ENCODE measurements at regions not wholly inside any gene's neighbourhood (a gene's known extent, or its start where the extent isn't known, plus 50 kb on each side); places are given as distances from the start of the nearest gene placed in this dataset.

GRCh38 chr15:26374806-26375205 lies 398.1 kb downstream of the GABRB3 start:
- no peak for DNase-seq (ENCODE audit: low read depth)

GRCh38 chr15:26372706-26373105 lies 400.2 kb downstream of the GABRB3 start:
- no peak for DNase-seq (ENCODE audit: low read depth)

GRCh38 chr15:26365077-26365476 lies 407.8 kb downstream of the GABRB3 start:
- DNase-seq (ENCODE audit: low read depth) = no peak

- no peak for DNase-seq (ENCODE audit: low read depth)
Observed at GRCh38 chr15:26359855-26360254, 413.0 kb downstream of the GABRB3 start.

- DNase-seq (ENCODE audit: low read depth) = no peak
Observed at GRCh38 chr15:26358708-26359107, 414.2 kb downstream of the GABRB3 start.

GRCh38 chr15:26357653-26358052 lies 415.2 kb downstream of the GABRB3 start:
- DNase-seq (ENCODE audit: low read depth) = no peak

GRCh38 chr15:26355472-26356074 lies 417.3 kb downstream of the GABRB3 start:
- no peak for DNase-seq (ENCODE audit: low read depth)

- no peak for DNase-seq (ENCODE audit: low read depth)
Observed at GRCh38 chr15:26352909-26353308, 420.0 kb downstream of the GABRB3 start.

- DNase-seq (ENCODE audit: low read depth) = no peak
Observed at GRCh38 chr15:26352406-26352805, 420.5 kb downstream of the GABRB3 start.

- no peak for DNase-seq (ENCODE audit: low read depth)
Observed at GRCh38 chr15:26325495-26325894, 447.4 kb downstream of the GABRB3 start.

GRCh38 chr15:26323566-26323965 lies 449.3 kb downstream of the GABRB3 start:
- no peak for DNase-seq (ENCODE audit: low read depth)

GRCh38 chr15:26318689-26319088 lies 454.2 kb downstream of the GABRB3 start:
- DNase-seq (ENCODE audit: low read depth) = no peak

GRCh38 chr15:26314577-26314976 lies 451.4 kb upstream of the ATP10A start:
- no peak for DNase-seq (ENCODE audit: low read depth)

GRCh38 chr15:26311710-26312236 lies 448.6 kb upstream of the ATP10A start:
- no peak for DNase-seq (ENCODE audit: low read depth)

- no peak for DNase-seq (ENCODE audit: low read depth)
Observed at GRCh38 chr15:26298659-26299170, 435.6 kb upstream of the ATP10A start.

- no peak for DNase-seq (ENCODE audit: low read depth)
Observed at GRCh38 chr15:26298010-26298658, 435.0 kb upstream of the ATP10A start.

- no peak for DNase-seq (ENCODE audit: low read depth)
Observed at GRCh38 chr15:26295336-26296085, 432.4 kb upstream of the ATP10A start.

- DNase-seq (ENCODE audit: low read depth) = no peak
Observed at GRCh38 chr15:26294059-26294689, 431.0 kb upstream of the ATP10A start.

- no peak for DNase-seq (ENCODE audit: low read depth)
Observed at GRCh38 chr15:26287381-26287780, 424.3 kb upstream of the ATP10A start.

GRCh38 chr15:26280281-26280680 lies 417.2 kb upstream of the ATP10A start:
- no peak for DNase-seq (ENCODE audit: low read depth)

GRCh38 chr15:26261966-26262365 lies 398.8 kb upstream of the ATP10A start:
- DNase-seq (ENCODE audit: low read depth) = no peak

GRCh38 chr15:26261413-26261812 lies 398.3 kb upstream of the ATP10A start:
- no peak for DNase-seq (ENCODE audit: low read depth)
